ENCODE measurements at regions not wholly inside any gene's neighbourhood (a gene's known extent, or its start where the extent isn't known, plus 50 kb on each side); places are given as distances from the start of the nearest gene placed in this dataset.

DNA sequence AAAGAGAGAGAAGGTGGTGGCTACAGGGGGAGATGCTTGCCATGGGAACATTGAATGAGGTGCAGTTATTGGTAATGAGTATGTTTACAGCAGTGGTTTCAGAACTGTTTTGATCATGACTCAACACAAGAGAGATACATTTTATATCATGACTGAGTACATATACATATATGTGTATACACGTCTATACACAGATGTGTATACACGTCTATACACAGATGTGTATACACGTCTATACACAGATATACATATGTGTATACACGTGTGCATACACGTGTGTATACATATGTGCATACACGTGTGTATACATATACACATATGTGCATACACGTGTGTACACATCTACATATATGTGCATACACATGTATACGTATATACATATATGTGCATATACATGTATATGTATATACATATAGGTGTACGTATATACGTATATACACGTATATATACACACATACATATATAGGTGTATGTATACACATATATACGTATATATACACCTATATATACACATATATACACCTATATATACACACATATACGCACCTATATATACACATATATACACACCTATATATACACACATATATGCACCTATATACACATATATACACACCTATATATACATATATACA lies 518.5 kb downstream of the TSN start:
- TF ChIP-seq, protein P1, sequence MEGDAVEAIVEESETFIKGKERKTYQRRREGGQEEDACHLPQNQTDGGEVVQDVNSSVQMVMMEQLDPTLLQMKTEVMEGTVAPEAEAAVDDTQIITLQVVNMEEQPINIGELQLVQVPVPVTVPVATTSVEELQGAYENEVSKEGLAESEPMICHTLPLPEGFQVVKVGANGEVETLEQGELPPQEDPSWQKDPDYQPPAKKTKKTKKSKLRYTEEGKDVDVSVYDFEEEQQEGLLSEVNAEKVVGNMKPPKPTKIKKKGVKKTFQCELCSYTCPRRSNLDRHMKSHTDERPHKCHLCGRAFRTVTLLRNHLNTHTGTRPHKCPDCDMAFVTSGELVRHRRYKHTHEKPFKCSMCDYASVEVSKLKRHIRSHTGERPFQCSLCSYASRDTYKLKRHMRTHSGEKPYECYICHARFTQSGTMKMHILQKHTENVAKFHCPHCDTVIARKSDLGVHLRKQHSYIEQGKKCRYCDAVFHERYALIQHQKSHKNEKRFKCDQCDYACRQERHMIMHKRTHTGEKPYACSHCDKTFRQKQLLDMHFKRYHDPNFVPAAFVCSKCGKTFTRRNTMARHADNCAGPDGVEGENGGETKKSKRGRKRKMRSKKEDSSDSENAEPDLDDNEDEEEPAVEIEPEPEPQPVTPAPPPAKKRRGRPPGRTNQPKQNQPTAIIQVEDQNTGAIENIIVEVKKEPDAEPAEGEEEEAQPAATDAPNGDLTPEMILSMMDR (IDR thresholded peaks at IDR 0.05) = no peak
- TF ChIP-seq EP300 (IDR thresholded peaks at IDR 0.05) (no peak), POLR2AphosphoS5 (IDR thresholded peaks at IDR 0.05) (no peak), POLR2A (IDR thresholded peaks at IDR 0.05) (no peak)

Data from gastroesophageal sphincter (tissue), 3 donors.